ENCODE measurements at regions not wholly inside any gene's neighbourhood (a gene's known extent, or its start where the extent isn't known, plus 50 kb on each side); places are given as distances from the start of the nearest gene placed in this dataset.
"Not testable (repeated sequence)": the region's sequence is repeated elsewhere in the genome, so short reads cannot be mapped to it uniquely, and the experiment has no call there.

- DNase-seq (ENCODE audit: insufficient read length, low spot score): no peak
- no peak for FAIRE-seq
- no peak for TF ChIP-seq PAX5 (IDR thresholded peaks at IDR 0.05; ENCODE audit: insufficient read depth, low read length, severe bottlenecking)
- TF ChIP-seq POLR2AphosphoS5 (IDR thresholded peaks at IDR 0.05; ENCODE audit: low read depth, low read length): no peak
- TF ChIP-seq SPI1 (IDR thresholded peaks at IDR 0.05; ENCODE audit: low read depth, low read length): no peak
- TF ChIP-seq POLR2A (IDR thresholded peaks at IDR 0.05; ENCODE audit: low read depth, low read length): no peak
- TF ChIP-seq TAF1 (IDR thresholded peaks at IDR 0.05; ENCODE audit: low read depth, low read length): no peak
- TF ChIP-seq POU2F2 (IDR thresholded peaks at IDR 0.05; ENCODE audit: low read depth, low read length): no peak
These were observed 99.6 kb downstream of the FAM114A2 start for GRCh38 chr5:153939101-153939500.

- DNase-seq (ENCODE audit: insufficient read length, low spot score) (no peak), FAIRE-seq (no peak)
- TF ChIP-seq SPI1 (IDR thresholded peaks at IDR 0.05; ENCODE audit: low read depth, low read length): no peak
- no peak for TF ChIP-seq POLR2A (IDR thresholded peaks at IDR 0.05; ENCODE audit: low read depth, low read length)
- no peak for TF ChIP-seq TAF1 (IDR thresholded peaks at IDR 0.05; ENCODE audit: low read depth, low read length)
- no peak for TF ChIP-seq PAX5 (IDR thresholded peaks at IDR 0.05; ENCODE audit: insufficient read depth, low read length, severe bottlenecking)
- no peak for TF ChIP-seq POLR2AphosphoS5 (IDR thresholded peaks at IDR 0.05; ENCODE audit: low read depth, low read length)
- no peak for TF ChIP-seq POU2F2 (IDR thresholded peaks at IDR 0.05; ENCODE audit: low read depth, low read length)
These were observed 100.4 kb downstream of the FAM114A2 start for GRCh38 chr5:153938191-153938842.

- FAIRE-seq: no peak
- no peak for TF ChIP-seq SPI1 (IDR thresholded peaks at IDR 0.05; ENCODE audit: low read depth, low read length)
- no peak for TF ChIP-seq POU2F2 (IDR thresholded peaks at IDR 0.05; ENCODE audit: low read depth, low read length)
- no peak for TF ChIP-seq TAF1 (IDR thresholded peaks at IDR 0.05; ENCODE audit: low read depth, low read length)
- TF ChIP-seq PAX5 (IDR thresholded peaks at IDR 0.05; ENCODE audit: insufficient read depth, low read length, severe bottlenecking): no peak
- TF ChIP-seq POLR2A (IDR thresholded peaks at IDR 0.05; ENCODE audit: low read depth, low read length): no peak
- no peak for TF ChIP-seq POLR2AphosphoS5 (IDR thresholded peaks at IDR 0.05; ENCODE audit: low read depth, low read length)
- DNase-seq (ENCODE audit: insufficient read length, low spot score): no peak
These were observed 101.0 kb downstream of the FAM114A2 start for GRCh38 chr5:153937661-153938060.

- DNase-seq (ENCODE audit: insufficient read length, low spot score); FAIRE-seq: not testable (repeated sequence)
These were observed 103.6 kb downstream of the FAM114A2 start for GRCh38 chr5:153935151-153935550.

DNA sequence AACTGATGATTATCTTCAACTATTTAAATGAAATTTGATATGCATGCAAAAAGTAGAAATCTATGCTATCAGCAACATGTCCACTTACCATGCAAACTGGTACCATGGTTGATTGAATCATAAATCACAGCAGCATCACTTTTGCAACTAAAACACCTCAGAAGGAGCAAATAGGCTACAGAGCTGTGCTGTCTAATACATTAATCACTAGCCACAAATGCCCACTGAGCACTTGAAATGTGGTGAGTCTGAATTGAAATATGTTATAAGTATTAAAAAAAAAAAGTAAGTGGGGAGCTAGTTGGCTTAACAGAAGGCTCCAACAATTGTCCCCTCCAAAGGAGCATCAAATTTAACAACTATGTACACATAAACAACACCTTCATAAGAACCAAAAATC is 112.5 kb downstream of the FAM114A2 start:
- no peak for TF ChIP-seq POLR2AphosphoS5 (IDR thresholded peaks at IDR 0.05; ENCODE audit: low read depth, low read length)
- TF ChIP-seq SPI1 (IDR thresholded peaks at IDR 0.05; ENCODE audit: low read depth, low read length): no peak
- TF ChIP-seq PAX5 (IDR thresholded peaks at IDR 0.05; ENCODE audit: insufficient read depth, low read length, severe bottlenecking): no peak
- TF ChIP-seq POU2F2 (IDR thresholded peaks at IDR 0.05; ENCODE audit: low read depth, low read length): no peak
- TF ChIP-seq POLR2A (IDR thresholded peaks at IDR 0.05; ENCODE audit: low read depth, low read length): no peak
- TF ChIP-seq TAF1 (IDR thresholded peaks at IDR 0.05; ENCODE audit: low read depth, low read length): no peak
- DNase-seq (ENCODE audit: insufficient read length, low spot score): no peak
- FAIRE-seq: no peak

- no peak for FAIRE-seq
These were observed 119.5 kb downstream of the FAM114A2 start for GRCh38 chr5:153919161-153919560.

GRCh38 chr5:153907170-153907775 is 131.4 kb downstream of the FAM114A2 start:
- DNase-seq (ENCODE audit: insufficient read length, low spot score) (no peak), FAIRE-seq (no peak)
- TF ChIP-seq POU2F2 (IDR thresholded peaks at IDR 0.05; ENCODE audit: low read depth, low read length) (no peak), POLR2AphosphoS5 (IDR thresholded peaks at IDR 0.05; ENCODE audit: low read depth, low read length) (no peak), POLR2A (IDR thresholded peaks at IDR 0.05; ENCODE audit: low read depth, low read length) (no peak), TAF1 (IDR thresholded peaks at IDR 0.05; ENCODE audit: low read depth, low read length) (no peak), PAX5 (IDR thresholded peaks at IDR 0.05; ENCODE audit: insufficient read depth, low read length, severe bottlenecking) (no peak), SPI1 (IDR thresholded peaks at IDR 0.05; ENCODE audit: low read depth, low read length) (no peak)

More at GRCh38 chr5:153919161-153919560, 119.5 kb downstream of the FAM114A2 start:
- no peak for DNase-seq (ENCODE audit: insufficient read length, low spot score)
- no peak for TF ChIP-seq SPI1 (IDR thresholded peaks at IDR 0.05; ENCODE audit: low read depth, low read length)
- TF ChIP-seq POLR2AphosphoS5 (IDR thresholded peaks at IDR 0.05; ENCODE audit: low read depth, low read length): no peak
- TF ChIP-seq POU2F2 (IDR thresholded peaks at IDR 0.05; ENCODE audit: low read depth, low read length): no peak
- TF ChIP-seq PAX5 (IDR thresholded peaks at IDR 0.05; ENCODE audit: insufficient read depth, low read length, severe bottlenecking): no peak
- no peak for TF ChIP-seq POLR2A (IDR thresholded peaks at IDR 0.05; ENCODE audit: low read depth, low read length)
- TF ChIP-seq TAF1 (IDR thresholded peaks at IDR 0.05; ENCODE audit: low read depth, low read length): no peak

DNA sequence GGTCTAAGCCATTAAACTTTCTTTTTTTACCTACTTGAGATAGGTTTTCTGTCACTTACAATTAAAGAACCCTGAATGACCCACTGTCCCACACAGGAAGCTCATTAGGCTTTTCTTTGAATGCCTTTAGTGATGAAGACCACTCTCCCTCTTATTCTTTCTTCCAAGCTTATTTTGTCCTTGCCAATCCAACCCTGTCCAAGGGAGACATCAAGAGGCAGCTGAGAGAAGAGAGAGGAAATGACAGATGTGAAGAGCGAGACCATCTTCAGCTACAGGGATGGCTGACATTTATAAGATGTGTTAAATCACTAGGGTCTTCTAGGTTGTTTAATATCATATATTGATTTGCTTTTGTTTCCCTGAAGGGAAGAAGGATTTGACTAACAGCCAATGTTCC is 133.5 kb downstream of the FAM114A2 start:
- TF ChIP-seq SPI1 (IDR thresholded peaks at IDR 0.05; ENCODE audit: low read depth, low read length) (no peak), POLR2A (IDR thresholded peaks at IDR 0.05; ENCODE audit: low read depth, low read length) (no peak), POU2F2 (IDR thresholded peaks at IDR 0.05; ENCODE audit: low read depth, low read length) (no peak), PAX5 (IDR thresholded peaks at IDR 0.05; ENCODE audit: insufficient read depth, low read length, severe bottlenecking) (no peak), POLR2AphosphoS5 (IDR thresholded peaks at IDR 0.05; ENCODE audit: low read depth, low read length) (no peak), TAF1 (IDR thresholded peaks at IDR 0.05; ENCODE audit: low read depth, low read length) (no peak)

DNA sequence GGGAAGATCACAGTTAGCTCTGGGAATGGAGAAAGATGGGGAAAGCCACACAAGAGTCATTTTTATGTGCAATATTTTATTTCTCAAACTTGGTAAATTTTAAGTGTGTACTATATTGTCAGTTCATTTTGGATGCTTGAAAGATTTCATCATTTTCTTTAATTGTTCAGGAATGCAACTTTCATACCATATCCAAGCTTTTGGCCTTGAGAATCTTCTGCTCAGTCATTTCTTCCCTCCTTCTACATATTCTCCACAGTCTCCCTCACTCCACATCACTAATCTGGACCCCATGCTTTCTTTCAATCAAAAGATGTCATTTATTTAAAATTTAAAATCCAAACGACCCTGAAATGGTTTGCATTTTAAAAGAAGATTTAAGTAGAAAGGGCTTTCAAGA is 135.4 kb downstream of the FAM114A2 start:
- FAIRE-seq: no peak
- DNase-seq (ENCODE audit: insufficient read length, low spot score): no peak

More for the DNA sequence above, 133.5 kb downstream of the FAM114A2 start:
- DNase-seq (ENCODE audit: insufficient read length, low spot score) (no peak), FAIRE-seq (no peak)

More for the DNA sequence above, 135.4 kb downstream of the FAM114A2 start:
- no peak for TF ChIP-seq POLR2A (IDR thresholded peaks at IDR 0.05; ENCODE audit: low read depth, low read length)
- TF ChIP-seq PAX5 (IDR thresholded peaks at IDR 0.05; ENCODE audit: insufficient read depth, low read length, severe bottlenecking): no peak
- TF ChIP-seq POU2F2 (IDR thresholded peaks at IDR 0.05; ENCODE audit: low read depth, low read length): no peak
- no peak for TF ChIP-seq SPI1 (IDR thresholded peaks at IDR 0.05; ENCODE audit: low read depth, low read length)
- TF ChIP-seq POLR2AphosphoS5 (IDR thresholded peaks at IDR 0.05; ENCODE audit: low read depth, low read length): no peak
- no peak for TF ChIP-seq TAF1 (IDR thresholded peaks at IDR 0.05; ENCODE audit: low read depth, low read length)

Measured in GM12891 (cell line).